DND-41 (cell line): ENCODE measurements at regions not wholly inside any gene's neighbourhood (a gene's known extent, or its start where the extent isn't known, plus 50 kb on each side); places are given as distances from the start of the nearest gene placed in this dataset.

ENCODE experiments used
- ATAC-seq: fragments of 200-7000 bp; cut with Tn5 transposase; 3 replicates; pipeline ENCODE4 v1.9.1; 2021; ENCODE audit warnings: low read depth; ENCODE audit not compliant: insufficient read depth
- DNase-seq: peaks from one replicate; pipeline ENCODE4 v3.0.0-alpha.2; 2020
- H2AFZ ChIP-seq: 2 replicates; pipeline ENCODE4 v1.6.0; 2012; ENCODE audit warnings: low read depth, low read length
- H3K27ac ChIP-seq: 2 replicates; pipeline ENCODE4 v1.5.1; 2012; ENCODE audit warnings: low read length, inconsistent platforms
- H3K27me3 ChIP-seq: fragments of 200-600 bp; sonication (generic); 2 replicates; pipeline ENCODE4 v1.6.0; 2012; ENCODE audit warnings: low read length, mild to moderate bottlenecking, inconsistent platforms; ENCODE audit not compliant: insufficient read depth, poor library complexity
- H3K36me3 ChIP-seq: 2 replicates; pipeline ENCODE4 v1.5.1; 2012; ENCODE audit warnings: low read length, inconsistent platforms; ENCODE audit not compliant: insufficient read depth
- H3K4me1 ChIP-seq: 2 replicates; pipeline ENCODE4 v1.5.1; 2012; ENCODE audit warnings: mild to moderate bottlenecking, low read length; ENCODE audit not compliant: insufficient read depth
- H3K4me2 ChIP-seq: 2 replicates; pipeline ENCODE4 v1.6.0; 2012; ENCODE audit warnings: mild to moderate bottlenecking, moderate library complexity, low read length, inconsistent platforms; ENCODE audit not compliant: insufficient read depth
- H3K4me3 ChIP-seq, 2 experiments: fragments of 200-600 bp in 1 of 2; shearing (Covaris generic) in 1 of 2; 2 replicates each; pipeline ENCODE4 v1.5.1; 2012 to 2016; ENCODE audit warnings: inconsistent platforms in 2 of 2, low read length in 2 of 2, mild to moderate bottlenecking in 2 of 2, low read depth in 1 of 2, moderate library complexity in 1 of 2
- H3K79me2 ChIP-seq: 2 replicates; pipeline ENCODE4 v1.6.0; 2012; ENCODE audit warnings: low read length, inconsistent platforms; ENCODE audit not compliant: insufficient read depth
- H3K9ac ChIP-seq: 2 replicates; pipeline ENCODE4 v1.6.0; 2012; ENCODE audit warnings: low read depth, mild to moderate bottlenecking, inconsistent platforms, low read length, moderate library complexity
- H3K9me3 ChIP-seq: 2 replicates; pipeline ENCODE4 v1.5.1; 2012; ENCODE audit warnings: low read length, moderate library complexity, mild to moderate bottlenecking, inconsistent platforms; ENCODE audit not compliant: insufficient read depth, severe bottlenecking
- H4K20me1 ChIP-seq: 2 replicates; pipeline ENCODE4 v1.6.0; 2012; ENCODE audit warnings: low read length; ENCODE audit not compliant: insufficient read depth
- EZH2 ChIP-seq: IDR thresholded peaks from 3 replicates; pipeline ENCODE4 v1.6.1; 2012; ENCODE audit warnings: borderline replicate concordance, low read depth, mild to moderate bottlenecking, moderate library complexity, low read length, inconsistent platforms; ENCODE audit not compliant: severe bottlenecking
- TF ChIP-seq, protein P1 (sequence below): IDR thresholded peaks from 2 replicates; pipeline ENCODE4 v1.5.1; 2012; ENCODE audit warnings: borderline replicate concordance, low read length, moderate library complexity, mild to moderate bottlenecking; ENCODE audit not compliant: poor library complexity, severe bottlenecking; ENCODE audit errors: extremely low read depth

DNA sequence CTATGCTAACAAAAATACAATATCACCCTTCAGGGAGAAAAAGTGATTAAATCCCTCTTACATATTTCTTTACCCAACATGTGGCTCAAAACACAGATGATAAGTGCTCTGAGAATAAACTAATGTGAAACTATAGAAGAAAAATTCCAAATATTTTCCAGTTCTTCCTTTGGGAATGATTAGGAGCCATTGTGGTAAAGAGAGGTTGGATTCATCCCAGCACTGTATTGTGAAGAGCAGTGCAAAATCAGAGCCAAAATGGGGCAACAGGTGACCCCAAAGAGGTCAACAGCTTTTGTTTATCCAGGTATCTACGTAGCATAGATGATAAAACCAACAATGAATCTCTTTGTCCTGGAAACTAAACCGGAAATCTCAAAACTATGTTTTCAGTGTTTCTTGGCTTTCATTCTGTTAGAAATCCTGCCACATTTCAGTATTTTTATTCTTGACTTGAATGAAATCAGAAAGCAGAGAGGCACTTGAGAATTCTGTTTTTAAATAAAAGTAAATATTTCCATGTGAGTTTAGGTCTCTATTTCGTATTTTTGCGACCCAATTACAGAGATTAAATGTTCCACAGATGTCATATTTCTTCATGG, 120.4 kb upstream of the FST start:
- no peaks in the 10 kb centered on the region for H3K27me3 ChIP-seq
- no peaks in the 10 kb centered on the region for H4K20me1 ChIP-seq
- H3K9ac ChIP-seq = no peak overlapping the region
- TF ChIP-seq, protein P1, sequence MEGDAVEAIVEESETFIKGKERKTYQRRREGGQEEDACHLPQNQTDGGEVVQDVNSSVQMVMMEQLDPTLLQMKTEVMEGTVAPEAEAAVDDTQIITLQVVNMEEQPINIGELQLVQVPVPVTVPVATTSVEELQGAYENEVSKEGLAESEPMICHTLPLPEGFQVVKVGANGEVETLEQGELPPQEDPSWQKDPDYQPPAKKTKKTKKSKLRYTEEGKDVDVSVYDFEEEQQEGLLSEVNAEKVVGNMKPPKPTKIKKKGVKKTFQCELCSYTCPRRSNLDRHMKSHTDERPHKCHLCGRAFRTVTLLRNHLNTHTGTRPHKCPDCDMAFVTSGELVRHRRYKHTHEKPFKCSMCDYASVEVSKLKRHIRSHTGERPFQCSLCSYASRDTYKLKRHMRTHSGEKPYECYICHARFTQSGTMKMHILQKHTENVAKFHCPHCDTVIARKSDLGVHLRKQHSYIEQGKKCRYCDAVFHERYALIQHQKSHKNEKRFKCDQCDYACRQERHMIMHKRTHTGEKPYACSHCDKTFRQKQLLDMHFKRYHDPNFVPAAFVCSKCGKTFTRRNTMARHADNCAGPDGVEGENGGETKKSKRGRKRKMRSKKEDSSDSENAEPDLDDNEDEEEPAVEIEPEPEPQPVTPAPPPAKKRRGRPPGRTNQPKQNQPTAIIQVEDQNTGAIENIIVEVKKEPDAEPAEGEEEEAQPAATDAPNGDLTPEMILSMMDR = no peak
- no peak for TF ChIP-seq EZH2
- H3K4me1 ChIP-seq = no peaks in the 10 kb centered on the region
- DNase-seq = no peak
- H3K4me2 ChIP-seq = no peak overlapping the region
- ATAC-seq = no peak
- H3K4me3 ChIP-seq = no peak overlapping the region
- H2AFZ ChIP-seq = no peak overlapping the region
- no peaks in the 10 kb centered on the region for H3K79me2 ChIP-seq
- H3K36me3 ChIP-seq = no peaks in the 10 kb centered on the region
- no peaks in the 10 kb centered on the region for H3K9me3 ChIP-seq
- no peak overlapping the region for H3K27ac ChIP-seq

DNA sequence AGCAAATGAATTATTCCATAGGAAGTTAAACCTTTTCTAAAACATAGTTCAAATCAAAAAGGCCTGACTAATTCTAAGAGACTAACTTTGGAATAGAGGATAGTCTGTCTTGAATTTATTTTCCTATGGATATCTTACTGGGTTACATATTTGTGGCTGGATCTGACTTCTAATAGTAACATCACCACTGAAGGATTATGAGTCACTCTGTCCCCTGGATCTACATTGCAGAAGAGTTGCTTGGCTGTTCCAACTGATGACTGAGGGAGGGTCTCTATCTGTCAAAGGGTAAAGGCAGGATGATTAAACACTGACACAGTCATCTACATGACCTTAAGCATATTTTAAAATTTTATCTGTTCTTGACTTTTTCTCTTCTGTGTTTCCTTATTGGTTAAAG, 119.6 kb upstream of the FST start:
- H3K36me3 ChIP-seq = no peaks in the 10 kb centered on the region
- DNase-seq (no peak), ATAC-seq (no peak)
- no peaks in the 10 kb centered on the region for H3K27me3 ChIP-seq
- H2AFZ ChIP-seq = no peak overlapping the region
- no peak overlapping the region for H3K4me2 ChIP-seq
- no peaks in the 10 kb centered on the region for H3K4me1 ChIP-seq
- H3K9ac ChIP-seq = no peak overlapping the region
- H3K79me2 ChIP-seq = no peaks in the 10 kb centered on the region
- H3K4me3 ChIP-seq = no peak overlapping the region
- no peak overlapping the region for H3K27ac ChIP-seq
- H4K20me1 ChIP-seq = no peaks in the 10 kb centered on the region
- H3K9me3 ChIP-seq = no peaks in the 10 kb centered on the region
- TF ChIP-seq EZH2 = no peak
- TF ChIP-seq, protein P1 = no peak

DNA sequence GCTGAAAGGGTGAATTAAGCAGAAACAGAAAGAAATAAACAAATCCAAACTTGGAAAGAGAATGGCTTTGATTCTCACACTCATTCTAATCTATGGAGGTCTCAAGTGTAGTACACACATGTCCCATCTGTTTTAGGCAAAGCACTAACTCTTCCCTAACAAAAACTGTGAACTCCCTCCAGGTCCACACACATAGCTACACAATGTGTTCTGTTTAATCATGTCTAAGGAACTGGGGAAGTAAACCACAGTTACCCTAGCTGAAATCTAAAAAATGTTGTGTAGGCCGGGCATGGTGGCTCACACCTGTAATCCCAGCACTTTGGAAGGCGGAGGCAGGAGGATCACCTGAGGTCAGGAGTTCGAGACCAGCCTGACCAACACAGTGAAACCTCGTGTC, 118.7 kb upstream of the FST start:
- ATAC-seq = no peak
- no peak overlapping the region for H3K4me3 ChIP-seq
- no peaks in the 10 kb centered on the region for H3K4me1 ChIP-seq
- H2AFZ ChIP-seq = no peak overlapping the region
- no peak overlapping the region for H3K4me2 ChIP-seq
- no peaks in the 10 kb centered on the region for H3K9me3 ChIP-seq
- no peak for TF ChIP-seq EZH2
- TF ChIP-seq, protein P1 = no peak
- no peak for DNase-seq
- H3K9ac ChIP-seq = no peak overlapping the region
- no peak overlapping the region for H3K27ac ChIP-seq
- H4K20me1 ChIP-seq = no peaks in the 10 kb centered on the region
- no peaks in the 10 kb centered on the region for H3K36me3 ChIP-seq
- H3K79me2 ChIP-seq = no peaks in the 10 kb centered on the region
- H3K27me3 ChIP-seq = no peaks in the 10 kb centered on the region
